K562 (cell line): ENCODE measurements at regions not wholly inside any gene's neighbourhood (a gene's known extent, or its start where the extent isn't known, plus 50 kb on each side); places are given as distances from the start of the nearest gene placed in this dataset.

ENCODE experiments used
- ATAC-seq: fragments of 200-7000 bp; cut with Tn5 transposase; 3 replicates; pipeline ENCODE4 v1.9.1; 2020; ENCODE audit warnings: moderate library complexity
- BruUV-seq: library from RNA; stranded (reverse); fragments of 400-500 nt; replicated peaks from 2 replicates; lab custom pipeline; 2021; lab: Mats Ljungman, UMichigan
- CTCF ChIA-PET: fragments of 300-600 bp; formaldehyde crosslinking; extraction: SDS; loops from one replicate; lab custom pipeline; 2021; ENCODE audit warnings: low intra/inter-chr PET ratio; lab: Yijun Ruan, JAX
- POLR2A ChIA-PET: fragments of 300-600, 350-650 bp; sonication (Branson Sonifier 250); formaldehyde crosslinking; extraction: SDS; loops from one replicate; lab custom pipeline; 2021; ENCODE audit warnings: antibody characterized with exemption, inconsistent platforms; lab: Yijun Ruan, JAX
- DNase-seq, 4 experiments: peaks; one replicate each; pipeline versions ENCODE4 v3.0.0 to v3.0.0-alpha.2; 2011 to 2018; ENCODE audit warnings: low spot score in 3 of 4, mixed read lengths in 3 of 4; ENCODE audit errors: extremely low read depth in 1 of 4
- FAIRE-seq: peaks from 2 replicates; lab custom pipeline; 2011; peaks lifted over from hg19 to GRCh38; lab: Jason Lieb, UNC
- H2AFZ ChIP-seq: 2 replicates; pipeline ENCODE4 v1.6.0; 2011; ENCODE audit warnings: low read depth, low read length, control low read depth, inconsistent platforms
- H3K27ac ChIP-seq: fragments of 200-600 bp; 3 replicates; pipeline ENCODE4 v1.8.0; 2011; ENCODE audit warnings: low read depth, mild to moderate bottlenecking, control low read depth, inconsistent platforms, low read length, moderate library complexity, mixed read lengths; ENCODE audit errors: extremely low read depth
- H3K27me3 ChIP-seq, 2 experiments: fragments of 300-600 bp in 1 of 2; 2 replicates in 1 of 2; 3 replicates in 1 of 2; pipeline versions ENCODE4 v1.6.0 to v1.8.0; 2011; ENCODE audit warnings: inconsistent platforms in 2 of 2, low read length in 2 of 2, mild to moderate bottlenecking in 1 of 2, mixed read lengths in 1 of 2, moderate library complexity in 1 of 2; ENCODE audit not compliant: control insufficient read depth in 2 of 2, insufficient read depth in 2 of 2
- H3K36me3 ChIP-seq: fragments of 300-600 bp; 3 replicates; pipeline ENCODE4 v1.8.0; 2011; ENCODE audit warnings: mild to moderate bottlenecking, low read length, inconsistent platforms; ENCODE audit not compliant: control insufficient read depth, insufficient read depth
- H3K4me1 ChIP-seq, 2 experiments: fragments of 200-600 bp in 1 of 2; replicated peaks in 1 of 2; 2 replicates in 1 of 2; 3 replicates in 1 of 2; pipeline versions ENCODE4 v1.5.1 to v1.8.0; 2011; ENCODE audit warnings: inconsistent platforms in 2 of 2, low read length in 2 of 2, mild to moderate bottlenecking in 1 of 2, mixed read lengths in 1 of 2, moderate library complexity in 1 of 2; ENCODE audit not compliant: control insufficient read depth in 2 of 2, insufficient read depth in 2 of 2
- H3K4me2 ChIP-seq: 2 replicates; pipeline ENCODE4 v1.6.1; 2011; ENCODE audit warnings: low read length, control low read depth, inconsistent platforms, mixed read lengths; ENCODE audit not compliant: insufficient read depth
- H3K4me3 ChIP-seq: fragments of 200-600 bp; sonication (generic), shearing (Covaris generic); 2 replicates; pipeline ENCODE4 v1.5.1; 2016; ENCODE audit warnings: control low read depth, inconsistent platforms
- H3K79me2 ChIP-seq: fragments of 200-600 bp; 3 replicates; pipeline ENCODE4 v1.8.0; 2011; ENCODE audit warnings: low read length, inconsistent platforms; ENCODE audit not compliant: control insufficient read depth, insufficient read depth
- H3K9ac ChIP-seq, 2 experiments: 2 replicates each; pipeline versions ENCODE4 v1.6.0 to v1.6.1; 2011; ENCODE audit warnings: low read depth in 2 of 2, low read length in 2 of 2, control low read depth in 1 of 2, inconsistent platforms in 1 of 2, mild to moderate bottlenecking in 1 of 2, mixed read lengths in 1 of 2; ENCODE audit not compliant: insufficient read depth in 1 of 2
- H3K9me1 ChIP-seq: one replicate; pipeline ENCODE4 v1.6.0; 2011; ENCODE audit warnings: inconsistent platforms, mild to moderate bottlenecking, low read length, moderate library complexity; ENCODE audit not compliant: control insufficient read depth, insufficient read depth
- H3K9me3 ChIP-seq: replicated peaks from 2 replicates; pipeline ENCODE4 v1.5.1; 2011; ENCODE audit warnings: low read depth, low read length, inconsistent platforms; ENCODE audit not compliant: control insufficient read depth, insufficient read depth
- H4K20me1 ChIP-seq: replicated peaks from 2 replicates; pipeline ENCODE4 v1.6.1; 2011; ENCODE audit warnings: low read length, inconsistent platforms, mixed read lengths; ENCODE audit not compliant: control insufficient read depth, insufficient read depth
- DIDO1 ChIP-seq: fragments of 450-650 bp; IDR thresholded peaks from 2 replicates; pipeline ENCODE4 v1.6.1; 2016; ENCODE audit warnings: low read depth, missing biosample characterization, missing genetic modification characterization
- HLTF ChIP-seq: fragments of 450-650 bp; IDR thresholded peaks from 2 replicates; pipeline ENCODE4 v1.6.1; 2016
- HMG20B ChIP-seq: fragments of 250-450 bp; sonication (Bioruptor Pico); IDR thresholded peaks from 2 replicates; pipeline ENCODE4 v1.5.0; 2021; ENCODE audit warnings: mild to moderate bottlenecking
- SP1 ChIP-seq: sonication (generic); formaldehyde crosslinking; IDR thresholded peaks from 2 replicates; pipeline ENCODE4 v1.8.1; 2022; ENCODE audit warnings: mild to moderate bottlenecking, missing genetic modification reagents
- SPI1 ChIP-seq: IDR thresholded peaks from 2 replicates; pipeline ENCODE4 v1.6.1; 2011; ENCODE audit warnings: low read depth, low read length, control low read depth, borderline replicate concordance
- ZNF384 ChIP-seq: IDR thresholded peaks from 2 replicates; pipeline ENCODE4 v1.6.1; 2012; ENCODE audit warnings: low read depth, low read length, improper control_type of control experiment
- ZNF75A ChIP-seq: fragments of 450-650 bp; formaldehyde crosslinking; IDR thresholded peaks from 2 replicates; pipeline ENCODE4 v1.4.0; 2020; ENCODE audit warnings: mild to moderate bottlenecking
- WGBS: fragments of 100-300 bp; shearing (Covaris generic); methylation state at CpG from one replicate; pipeline ENCODE4 v1.1.6; 2016; ENCODE audit warnings: low coverage, mixed read lengths; ENCODE audit not compliant: insufficient coverage; ENCODE audit errors: missing lambda C conversion rate; 5-methylcytosine and 5-hydroxymethylcytosine counted together
- in situ Hi-C: fragments of 300-500 bp; cut with MboI; formaldehyde crosslinking; loops from 4 replicates; pipeline ENCODE4 v1.15.0; 2018; ENCODE audit warnings: inconsistent platforms, mixed read lengths
- intact Hi-C: fragments of 100-400 bp; cut with micrococcal nuclease; formaldehyde crosslinking; loops from 2 replicates; pipeline ENCODE4 v1.14.2; 2022
- TF ChIP-seq, protein P1 (sequence below), 2 experiments: fragments of 450-650 bp; formaldehyde crosslinking in 1 of 2; IDR thresholded peaks; 2 replicates each; pipeline versions ENCODE4 v1.4.0 to v1.6.1; 2014 to 2020; ENCODE audit warnings: mild to moderate bottlenecking in 2 of 2, borderline replicate concordance in 1 of 2, low read depth in 1 of 2
- TF ChIP-seq, protein P2 (sequence below), 3 experiments: IDR thresholded peaks in 2 of 3; conservative IDR thresholded peaks in 1 of 3; 2 replicates each; pipeline ENCODE4 v1.5.1; 2011 to 2012; ENCODE audit warnings: low read length in 3 of 3, mild to moderate bottlenecking in 3 of 3, control low read depth in 2 of 3, improper control_type of control experiment in 1 of 3, inconsistent platforms in 1 of 3, low read depth in 1 of 3, mixed read lengths in 1 of 3, moderate library complexity in 1 of 3; ENCODE audit not compliant: insufficient read depth in 2 of 3
- TF ChIP-seq, protein P3 (sequence below): fragments of 200-800 bp; sonication (Bioruptor generic); IDR thresholded peaks from 2 replicates; pipeline ENCODE4 v1.6.1; 2017; ENCODE audit warnings: missing genetic modification characterization, missing compliant biosample characterization

DNA sequence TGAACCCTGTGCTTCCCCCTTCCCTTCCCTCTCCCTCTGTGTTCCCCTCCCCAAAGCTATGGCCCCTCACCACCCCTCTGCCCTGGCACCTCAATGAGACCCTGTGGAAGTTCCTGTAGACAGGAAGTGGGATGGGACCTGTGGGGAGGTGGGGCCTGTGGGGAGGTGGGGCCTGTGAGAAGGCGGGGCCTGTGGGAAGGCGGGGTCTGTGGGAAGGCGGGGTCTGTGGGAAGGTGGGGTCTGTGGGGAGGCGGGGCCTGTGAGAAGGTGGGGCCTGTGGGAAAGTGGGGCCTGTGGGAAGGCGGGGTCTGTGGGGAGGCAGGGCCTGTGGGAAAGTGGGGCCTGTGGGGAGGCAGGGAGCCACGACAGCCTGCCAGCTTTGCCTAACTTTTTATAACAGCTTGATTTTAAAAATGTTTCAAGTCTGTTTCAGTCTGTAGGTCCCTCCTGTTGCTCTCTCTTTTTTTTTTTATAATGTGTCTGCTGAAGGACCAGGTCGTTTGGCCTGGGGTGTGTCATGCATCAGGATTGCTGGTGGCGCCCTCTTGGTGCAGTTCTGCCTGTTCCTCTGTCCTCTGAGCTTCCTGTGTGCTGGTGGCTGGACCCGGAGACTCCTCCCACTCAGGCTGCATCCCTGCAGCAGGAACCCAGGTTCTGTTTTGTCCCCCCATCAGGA is 70.5 kb upstream of the SLCO4A1 start:
- intact Hi-C loops (no loop called here), in situ Hi-C loops (no loop called here)
- ATAC-seq (peak; percentile 95), FAIRE-seq (peak; percentile 67), DNase-seq (peak; percentile 70 to 97 (median 94))
- no TSS peak for BruUV-seq
- Histone ChIP-seq H3K9ac (no peak overlapping the region), H3K36me3 (no peaks in the 10 kb centered on the region), H3K9me3 (0 out of 2 replicates have a peak, but pooled peaks cover 2% of the 10 kb centered on the region), H3K4me2 (peak overlapping the region; percentile 34; the same call in 1 of the 2 replicates), H2AFZ (peak overlapping the region; percentile 77), H4K20me1 (peaks cover 20% of the 10 kb centered on the region), H3K27me3 (peaks cover 38 to 83% of the 10 kb centered on the region in 2 experiments), H3K27ac (no peak overlapping the region), H3K4me1 (peaks cover 3 to 24% of the 10 kb centered on the region in 2 experiments; a peak in 3 of 5 replicates), H3K9me1 (no peaks in the 10 kb centered on the region), H3K79me2 (no peaks in the 10 kb centered on the region), H3K4me3 (no peak overlapping the region)
- 3% methylated on average over 3 of the region's 9 CpGs for WGBS
- ChIA-PET CTCF (no interaction called here), POLR2A (interaction anchor here (1.6 kb wide), 1 partner anchor 13 kb away, joined by 4 read pairs; no protein-coding TSS in a partner anchor)
- no peak for TF ChIP-seq HMG20B (CRISPR knock-in tag)
- peak; percentile 72; the same call in 1 of the 2 replicates for TF ChIP-seq SPI1
- TF ChIP-seq ZNF384, result peak; percentile 76
- TF ChIP-seq HLTF, result peak; percentile 31; the same call in 1 of the 2 replicates
- TF ChIP-seq, protein P1, sequence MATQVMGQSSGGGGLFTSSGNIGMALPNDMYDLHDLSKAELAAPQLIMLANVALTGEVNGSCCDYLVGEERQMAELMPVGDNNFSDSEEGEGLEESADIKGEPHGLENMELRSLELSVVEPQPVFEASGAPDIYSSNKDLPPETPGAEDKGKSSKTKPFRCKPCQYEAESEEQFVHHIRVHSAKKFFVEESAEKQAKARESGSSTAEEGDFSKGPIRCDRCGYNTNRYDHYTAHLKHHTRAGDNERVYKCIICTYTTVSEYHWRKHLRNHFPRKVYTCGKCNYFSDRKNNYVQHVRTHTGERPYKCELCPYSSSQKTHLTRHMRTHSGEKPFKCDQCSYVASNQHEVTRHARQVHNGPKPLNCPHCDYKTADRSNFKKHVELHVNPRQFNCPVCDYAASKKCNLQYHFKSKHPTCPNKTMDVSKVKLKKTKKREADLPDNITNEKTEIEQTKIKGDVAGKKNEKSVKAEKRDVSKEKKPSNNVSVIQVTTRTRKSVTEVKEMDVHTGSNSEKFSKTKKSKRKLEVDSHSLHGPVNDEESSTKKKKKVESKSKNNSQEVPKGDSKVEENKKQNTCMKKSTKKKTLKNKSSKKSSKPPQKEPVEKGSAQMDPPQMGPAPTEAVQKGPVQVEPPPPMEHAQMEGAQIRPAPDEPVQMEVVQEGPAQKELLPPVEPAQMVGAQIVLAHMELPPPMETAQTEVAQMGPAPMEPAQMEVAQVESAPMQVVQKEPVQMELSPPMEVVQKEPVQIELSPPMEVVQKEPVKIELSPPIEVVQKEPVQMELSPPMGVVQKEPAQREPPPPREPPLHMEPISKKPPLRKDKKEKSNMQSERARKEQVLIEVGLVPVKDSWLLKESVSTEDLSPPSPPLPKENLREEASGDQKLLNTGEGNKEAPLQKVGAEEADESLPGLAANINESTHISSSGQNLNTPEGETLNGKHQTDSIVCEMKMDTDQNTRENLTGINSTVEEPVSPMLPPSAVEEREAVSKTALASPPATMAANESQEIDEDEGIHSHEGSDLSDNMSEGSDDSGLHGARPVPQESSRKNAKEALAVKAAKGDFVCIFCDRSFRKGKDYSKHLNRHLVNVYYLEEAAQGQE (IDR thresholded peaks at IDR 0.05; ENCODE audit: borderline replicate concordance), result peak; percentile 11; the same call in 1 of the 2 replicates
- TF ChIP-seq, protein P1 (CRISPR knock-in tag; IDR thresholded peaks at IDR 0.05; ENCODE audit: low read depth), result no peak
- TF ChIP-seq, protein P2, sequence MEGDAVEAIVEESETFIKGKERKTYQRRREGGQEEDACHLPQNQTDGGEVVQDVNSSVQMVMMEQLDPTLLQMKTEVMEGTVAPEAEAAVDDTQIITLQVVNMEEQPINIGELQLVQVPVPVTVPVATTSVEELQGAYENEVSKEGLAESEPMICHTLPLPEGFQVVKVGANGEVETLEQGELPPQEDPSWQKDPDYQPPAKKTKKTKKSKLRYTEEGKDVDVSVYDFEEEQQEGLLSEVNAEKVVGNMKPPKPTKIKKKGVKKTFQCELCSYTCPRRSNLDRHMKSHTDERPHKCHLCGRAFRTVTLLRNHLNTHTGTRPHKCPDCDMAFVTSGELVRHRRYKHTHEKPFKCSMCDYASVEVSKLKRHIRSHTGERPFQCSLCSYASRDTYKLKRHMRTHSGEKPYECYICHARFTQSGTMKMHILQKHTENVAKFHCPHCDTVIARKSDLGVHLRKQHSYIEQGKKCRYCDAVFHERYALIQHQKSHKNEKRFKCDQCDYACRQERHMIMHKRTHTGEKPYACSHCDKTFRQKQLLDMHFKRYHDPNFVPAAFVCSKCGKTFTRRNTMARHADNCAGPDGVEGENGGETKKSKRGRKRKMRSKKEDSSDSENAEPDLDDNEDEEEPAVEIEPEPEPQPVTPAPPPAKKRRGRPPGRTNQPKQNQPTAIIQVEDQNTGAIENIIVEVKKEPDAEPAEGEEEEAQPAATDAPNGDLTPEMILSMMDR (IDR thresholded peaks at IDR 0.05 in 2 of 3, conservative IDR thresholded peaks at IDR 0.05 in 1 of 3; ENCODE audit: insufficient read depth in 2 of 3, low read depth in 1 of 3, low read length in 3 of 3), result peak; percentile 50 to 54 (median 51)
- TF ChIP-seq, protein P3, sequence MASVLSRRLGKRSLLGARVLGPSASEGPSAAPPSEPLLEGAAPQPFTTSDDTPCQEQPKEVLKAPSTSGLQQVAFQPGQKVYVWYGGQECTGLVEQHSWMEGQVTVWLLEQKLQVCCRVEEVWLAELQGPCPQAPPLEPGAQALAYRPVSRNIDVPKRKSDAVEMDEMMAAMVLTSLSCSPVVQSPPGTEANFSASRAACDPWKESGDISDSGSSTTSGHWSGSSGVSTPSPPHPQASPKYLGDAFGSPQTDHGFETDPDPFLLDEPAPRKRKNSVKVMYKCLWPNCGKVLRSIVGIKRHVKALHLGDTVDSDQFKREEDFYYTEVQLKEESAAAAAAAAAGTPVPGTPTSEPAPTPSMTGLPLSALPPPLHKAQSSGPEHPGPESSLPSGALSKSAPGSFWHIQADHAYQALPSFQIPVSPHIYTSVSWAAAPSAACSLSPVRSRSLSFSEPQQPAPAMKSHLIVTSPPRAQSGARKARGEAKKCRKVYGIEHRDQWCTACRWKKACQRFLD (CRISPR knock-in tag), result no peak
- 0 out of 2 replicates have a peak, but pooled peaks have one; percentile 62 for TF ChIP-seq ZNF75A (CRISPR knock-in tag)
- TF ChIP-seq SP1 (CRISPR knock-in tag), result peak; percentile 33; the same call in 1 of the 2 replicates
- no peak for TF ChIP-seq DIDO1
